22Rv1 (cell line): ENCODE measurements at regions not wholly inside any gene's neighbourhood (a gene's known extent, or its start where the extent isn't known, plus 50 kb on each side); places are given as distances from the start of the nearest gene placed in this dataset.

Experiments used
- ZFX ChIP-seq: fragments of 450-650 bp; IDR thresholded peaks from 2 replicates; pipeline ENCODE4 v1.6.1; 2017; ENCODE audit warnings: antibody characterized with exemption, borderline replicate concordance
- TF ChIP-seq, protein P1 (sequence below): fragments of 450-650 bp; IDR thresholded peaks from 2 replicates; pipeline ENCODE4 v1.5.1; 2017; ENCODE audit warnings: mild to moderate bottlenecking

DNA sequence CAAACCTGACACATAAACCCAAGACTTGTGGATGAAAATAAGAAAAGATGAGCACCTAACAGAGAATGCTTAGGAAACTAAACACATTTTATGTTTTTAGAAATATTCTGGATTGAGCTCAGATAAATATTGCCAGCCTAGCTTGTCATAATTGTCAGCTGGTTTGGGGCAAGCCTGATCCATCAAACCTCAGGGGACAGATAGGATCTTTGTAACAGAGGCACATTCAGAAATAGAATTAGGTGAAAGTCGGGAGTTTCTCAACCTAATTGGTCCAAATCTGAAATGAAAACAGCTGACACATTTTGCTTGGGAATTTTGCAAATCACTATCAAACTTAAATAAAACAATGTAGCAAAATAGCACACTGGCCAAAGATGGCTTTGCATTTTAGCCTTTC, 503.7 kb downstream of the ANXA1 start:
- TF ChIP-seq, protein P1, sequence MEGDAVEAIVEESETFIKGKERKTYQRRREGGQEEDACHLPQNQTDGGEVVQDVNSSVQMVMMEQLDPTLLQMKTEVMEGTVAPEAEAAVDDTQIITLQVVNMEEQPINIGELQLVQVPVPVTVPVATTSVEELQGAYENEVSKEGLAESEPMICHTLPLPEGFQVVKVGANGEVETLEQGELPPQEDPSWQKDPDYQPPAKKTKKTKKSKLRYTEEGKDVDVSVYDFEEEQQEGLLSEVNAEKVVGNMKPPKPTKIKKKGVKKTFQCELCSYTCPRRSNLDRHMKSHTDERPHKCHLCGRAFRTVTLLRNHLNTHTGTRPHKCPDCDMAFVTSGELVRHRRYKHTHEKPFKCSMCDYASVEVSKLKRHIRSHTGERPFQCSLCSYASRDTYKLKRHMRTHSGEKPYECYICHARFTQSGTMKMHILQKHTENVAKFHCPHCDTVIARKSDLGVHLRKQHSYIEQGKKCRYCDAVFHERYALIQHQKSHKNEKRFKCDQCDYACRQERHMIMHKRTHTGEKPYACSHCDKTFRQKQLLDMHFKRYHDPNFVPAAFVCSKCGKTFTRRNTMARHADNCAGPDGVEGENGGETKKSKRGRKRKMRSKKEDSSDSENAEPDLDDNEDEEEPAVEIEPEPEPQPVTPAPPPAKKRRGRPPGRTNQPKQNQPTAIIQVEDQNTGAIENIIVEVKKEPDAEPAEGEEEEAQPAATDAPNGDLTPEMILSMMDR, result no peak
- no peak for TF ChIP-seq ZFX
